ENCODE measurements at regions not wholly inside any gene's neighbourhood (a gene's known extent, or its start where the extent isn't known, plus 50 kb on each side); places are given as distances from the start of the nearest gene placed in this dataset.

DNA sequence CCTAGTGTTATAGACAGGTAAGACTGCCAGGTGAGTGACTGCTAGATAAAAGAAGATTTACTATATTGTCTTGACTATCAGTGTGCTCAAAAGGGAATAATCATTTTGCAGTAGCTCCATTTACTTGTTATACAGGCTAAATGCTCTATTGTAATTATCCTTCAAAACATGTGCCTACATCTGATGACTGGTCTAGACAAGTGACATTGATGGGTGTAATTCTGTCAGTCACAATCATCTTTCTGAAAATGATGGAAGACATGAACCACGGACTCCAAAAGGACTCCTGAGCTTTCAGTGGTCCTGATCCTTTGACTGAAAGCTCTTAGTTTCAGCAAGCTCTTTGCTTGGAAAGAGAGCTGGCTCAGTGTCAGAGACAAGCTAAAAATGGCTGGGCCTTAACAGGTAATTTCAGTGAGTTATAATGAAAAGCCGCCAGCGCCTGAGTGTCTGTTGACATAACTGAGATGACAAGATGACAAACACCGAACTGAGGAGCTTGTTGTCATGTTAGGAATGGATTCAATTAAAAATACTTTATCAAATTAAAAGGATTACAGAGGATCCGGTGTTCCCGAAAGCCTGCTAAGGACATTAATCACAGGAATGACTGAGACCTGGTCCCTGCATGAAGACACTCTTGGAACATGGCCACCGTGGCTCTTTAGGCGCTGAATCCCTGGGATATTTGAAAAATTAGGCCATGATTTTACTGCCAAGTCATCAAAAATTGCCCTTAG is 141.7 kb downstream of the CMPK2 start:
- DNase-seq (ENCODE audit: low read depth in 2 of 2) = no peak

DNA sequence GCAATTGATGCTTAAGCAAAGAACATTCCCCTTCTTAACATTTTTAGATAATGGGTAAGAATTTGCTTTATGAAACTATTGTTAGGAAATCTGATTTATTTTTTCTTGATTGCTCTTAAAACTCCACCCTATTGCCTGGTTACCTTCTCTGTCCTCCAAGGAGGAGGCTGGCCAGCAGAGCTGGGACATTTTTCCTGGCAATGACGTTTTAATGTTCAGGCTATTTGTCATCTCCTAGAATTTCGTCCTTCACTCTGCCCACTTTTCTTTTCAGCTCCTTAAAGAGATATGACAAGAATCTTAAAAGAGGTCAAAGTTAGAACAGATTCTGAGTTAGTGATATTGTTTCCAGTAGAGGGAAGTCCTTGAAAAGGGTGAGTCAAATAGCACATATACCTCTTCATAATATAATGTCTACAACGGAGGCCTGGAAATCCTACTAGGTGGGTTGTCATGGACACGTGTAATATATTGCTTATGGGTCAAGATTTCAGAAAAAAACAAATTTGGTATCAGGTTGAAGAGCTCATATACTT is 141.0 kb downstream of the CMPK2 start:
- no peak for DNase-seq (ENCODE audit: low read depth in 2 of 2)

DNA sequence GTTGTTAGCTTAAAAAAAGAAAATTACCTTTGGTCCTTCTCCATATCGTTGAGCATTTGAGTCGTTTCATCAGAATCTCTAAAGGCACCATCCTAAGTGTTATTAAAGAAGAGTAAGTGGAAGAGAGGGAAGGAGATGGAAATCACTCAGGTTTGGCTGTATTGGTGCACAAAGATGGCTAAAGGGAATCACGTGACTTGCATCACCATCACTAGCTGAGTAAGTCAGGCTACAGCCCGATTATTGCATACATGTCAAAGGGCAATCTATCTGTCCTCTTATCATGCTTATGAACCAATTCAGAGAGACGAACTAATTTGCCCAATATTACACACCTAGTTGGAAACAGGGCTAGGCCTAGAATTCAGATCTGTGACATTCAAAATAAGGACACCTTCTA is 137.6 kb downstream of the CMPK2 start:
- no peak for DNase-seq (ENCODE audit: low read depth in 2 of 2)

DNA sequence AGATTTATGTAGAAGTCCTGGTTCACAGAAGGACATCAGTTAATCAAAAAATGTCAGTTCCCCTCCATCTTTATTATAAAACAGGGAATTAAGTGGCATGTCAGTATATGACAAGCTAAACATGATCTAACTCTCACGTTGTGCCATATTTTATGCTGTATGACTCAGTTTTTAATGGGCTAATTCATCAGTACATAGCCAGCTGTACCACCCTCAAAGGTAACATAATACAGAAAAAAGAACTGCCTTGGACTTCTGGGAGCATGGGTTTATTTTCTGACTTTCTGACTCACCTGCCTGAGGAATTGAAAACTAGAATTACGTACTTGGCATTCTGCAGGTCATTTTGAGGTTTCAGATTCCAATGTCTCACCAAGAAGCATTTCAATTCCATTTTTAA is 135.7 kb downstream of the CMPK2 start:
- no peak for DNase-seq (ENCODE audit: low read depth in 2 of 2)

GRCh38 chr2:6730649-6731532 is 134.8 kb downstream of the CMPK2 start:
- no peak for DNase-seq (ENCODE audit: low read depth in 2 of 2)

GRCh38 chr2:6739547-6739946 is 126.2 kb downstream of the CMPK2 start:
- no peak for DNase-seq (ENCODE audit: low read depth in 2 of 2)

GRCh38 chr2:6741229-6741628 is 124.5 kb downstream of the CMPK2 start:
- DNase-seq (ENCODE audit: low read depth in 2 of 2) = no peak

DNA sequence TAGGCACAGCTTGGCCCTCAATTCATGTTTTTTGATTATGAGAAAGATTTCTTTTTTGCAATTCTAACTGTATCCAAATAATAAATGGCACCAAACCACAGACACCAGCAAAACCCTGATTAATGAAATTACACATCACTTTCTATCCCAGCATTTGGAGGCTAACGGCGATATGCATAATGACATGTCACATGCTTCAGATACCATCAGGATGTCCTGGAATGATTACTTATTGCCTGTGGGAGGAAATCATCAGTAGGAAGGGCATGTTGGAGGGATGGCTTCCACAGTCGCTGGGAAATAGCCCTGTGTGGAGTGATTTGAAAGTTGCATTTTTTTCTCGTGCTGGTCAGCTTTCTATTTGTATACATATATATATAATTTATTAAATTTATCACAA is 121.7 kb downstream of the CMPK2 start:
- DNase-seq (ENCODE audit: low read depth in 2 of 2) = no peak

DNA sequence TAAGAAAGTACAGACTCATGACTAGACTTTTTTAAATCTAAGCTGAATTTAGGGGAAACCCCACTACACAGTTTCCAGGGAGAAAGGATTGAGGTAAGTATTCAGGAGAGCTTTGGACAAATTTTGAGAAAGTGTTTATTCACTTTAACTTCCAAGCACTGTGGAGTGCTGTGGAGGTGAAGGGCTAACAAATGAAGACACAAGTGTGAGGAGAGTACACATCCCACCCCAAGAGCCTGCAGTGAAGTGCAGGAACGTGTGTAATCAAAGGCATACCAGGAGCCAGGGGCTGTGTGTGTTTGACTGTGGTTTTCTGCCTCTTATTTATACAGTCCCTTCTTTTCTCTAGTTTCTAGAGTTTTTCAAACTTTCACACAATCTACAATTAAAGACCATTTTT is 118.3 kb downstream of the CMPK2 start:
- DNase-seq (ENCODE audit: low read depth in 2 of 2) = no peak

GRCh38 chr2:6748406-6749067 is 117.2 kb downstream of the CMPK2 start:
- no peak for DNase-seq (ENCODE audit: low read depth in 2 of 2)

DNA sequence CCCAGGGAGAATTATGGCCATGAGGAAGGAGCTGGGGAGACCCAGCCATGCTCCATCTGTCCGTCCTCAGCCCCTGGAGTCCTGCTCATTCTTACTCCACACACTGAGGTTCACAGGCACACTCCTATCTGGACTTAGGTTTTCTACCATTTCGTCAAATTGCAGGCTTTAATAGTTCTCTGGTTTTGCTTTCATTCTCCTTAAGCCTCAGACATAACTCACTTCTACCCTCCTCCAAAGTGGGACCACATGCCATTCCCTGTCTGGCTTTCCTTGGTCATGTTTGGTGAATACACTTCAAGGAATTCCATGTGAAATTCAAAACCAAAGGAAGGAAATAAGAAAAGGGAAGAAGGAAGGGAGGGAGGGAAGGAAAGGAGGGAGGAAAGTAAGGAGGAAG is 115.7 kb downstream of the CMPK2 start:
- no peak for DNase-seq (ENCODE audit: low read depth in 2 of 2)

DNA sequence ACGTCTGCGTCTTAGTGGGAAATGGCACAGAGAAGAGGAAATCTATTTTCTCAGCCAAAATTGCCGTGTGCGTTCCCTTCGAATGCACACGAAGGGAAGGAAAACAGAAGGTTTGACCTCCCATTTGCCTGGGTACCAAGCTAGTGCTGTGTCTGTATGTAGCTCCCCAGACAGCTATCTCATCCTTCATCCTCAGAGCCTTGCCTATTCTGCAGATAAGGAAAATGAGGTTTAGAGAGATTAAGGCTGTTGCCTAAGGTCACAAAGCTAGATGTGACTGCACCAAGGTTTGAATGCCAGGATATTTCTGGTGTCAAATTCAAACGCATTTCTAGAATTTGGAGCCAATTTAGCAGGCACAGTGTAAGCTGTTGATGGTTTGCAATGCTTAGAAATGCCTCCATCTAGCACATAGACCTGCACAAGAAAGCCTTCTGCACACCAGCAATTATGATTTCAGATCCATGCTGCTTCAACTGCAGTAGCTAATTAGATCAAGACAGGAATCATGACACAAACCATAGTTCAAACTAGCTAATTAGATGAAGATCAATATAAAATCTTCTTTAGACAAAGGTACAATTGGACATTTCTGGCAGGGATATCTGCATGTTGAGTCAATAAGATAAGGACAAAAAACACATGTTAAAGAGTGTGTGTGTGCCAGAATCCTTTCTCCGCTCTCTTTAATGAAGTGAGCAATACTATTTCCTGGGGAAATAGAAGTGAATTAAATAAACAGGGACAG is 115.1 kb downstream of the CMPK2 start:
- no peak for DNase-seq (ENCODE audit: low read depth in 2 of 2)

DNA sequence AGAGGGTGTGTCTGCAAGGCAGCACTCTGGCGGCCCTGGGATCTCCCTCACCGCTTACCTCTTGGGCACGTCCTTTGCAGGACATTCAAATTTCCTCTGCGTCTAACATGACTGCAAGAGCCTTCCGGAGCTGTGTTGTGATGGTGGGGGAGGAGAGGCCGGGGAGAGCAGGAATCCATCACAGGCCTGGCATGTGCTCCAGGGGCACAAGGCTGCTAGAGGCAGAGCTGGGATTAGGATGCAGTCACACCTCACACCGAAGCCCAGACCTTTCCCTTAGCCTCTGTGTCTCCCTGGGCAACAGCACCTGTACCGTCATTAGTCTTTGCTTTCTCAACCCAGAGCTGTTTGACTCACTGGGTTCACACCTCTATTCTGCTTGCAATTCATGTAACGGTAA is 111.3 kb downstream of the CMPK2 start:
- no peak for DNase-seq (ENCODE audit: low read depth in 2 of 2)

GRCh38 chr2:6755456-6755855 is 110.3 kb downstream of the CMPK2 start:
- DNase-seq (ENCODE audit: low read depth in 2 of 2) = no peak

- no peak for DNase-seq (ENCODE audit: low read depth in 2 of 2)
Measured at GRCh38 chr2:6757215-6757614, 108.5 kb downstream of the CMPK2 start.

DNA sequence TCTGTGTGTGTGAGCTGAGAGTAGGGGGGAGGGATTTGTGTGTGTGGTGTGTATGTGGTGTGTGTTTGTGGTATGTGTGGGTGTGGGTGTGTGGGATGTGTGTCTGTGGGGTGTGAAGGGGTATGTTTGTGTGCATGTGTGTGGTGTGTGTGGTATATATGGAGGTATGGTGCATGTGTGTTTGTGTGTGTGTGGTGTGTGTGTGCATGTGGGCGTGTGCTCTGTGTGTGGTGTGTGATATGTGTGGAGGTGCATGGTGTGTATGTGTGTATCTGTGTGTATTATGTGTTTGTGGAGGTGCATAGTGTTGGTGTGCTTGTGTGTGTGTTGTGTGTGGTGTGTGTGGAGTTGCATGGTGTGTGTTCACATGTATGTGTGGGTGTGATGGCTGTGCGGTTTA is 106.0 kb downstream of the CMPK2 start:
- DNase-seq (ENCODE audit: low read depth in 2 of 2) = no peak

DNA sequence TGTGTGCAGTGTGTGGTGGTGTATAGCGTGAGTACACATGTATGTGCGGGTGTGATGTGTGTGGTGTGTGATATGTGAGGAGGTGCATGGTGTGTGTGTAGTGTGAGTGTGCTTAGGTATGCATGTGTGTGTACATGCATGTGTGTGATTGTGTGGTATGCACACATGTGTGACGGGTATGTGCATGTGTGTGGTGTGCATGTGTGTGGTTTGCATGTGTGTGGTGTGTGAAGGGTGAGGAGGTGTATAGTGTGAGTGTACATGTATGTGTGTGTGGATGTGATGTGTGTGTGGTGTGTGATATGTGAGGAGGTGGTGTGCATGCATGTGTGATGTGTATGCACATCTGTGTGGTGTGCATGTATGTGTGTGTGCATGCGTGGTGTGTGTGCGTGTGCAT is 105.6 kb downstream of the CMPK2 start:
- DNase-seq (ENCODE audit: low read depth in 2 of 2) = no peak

DNA sequence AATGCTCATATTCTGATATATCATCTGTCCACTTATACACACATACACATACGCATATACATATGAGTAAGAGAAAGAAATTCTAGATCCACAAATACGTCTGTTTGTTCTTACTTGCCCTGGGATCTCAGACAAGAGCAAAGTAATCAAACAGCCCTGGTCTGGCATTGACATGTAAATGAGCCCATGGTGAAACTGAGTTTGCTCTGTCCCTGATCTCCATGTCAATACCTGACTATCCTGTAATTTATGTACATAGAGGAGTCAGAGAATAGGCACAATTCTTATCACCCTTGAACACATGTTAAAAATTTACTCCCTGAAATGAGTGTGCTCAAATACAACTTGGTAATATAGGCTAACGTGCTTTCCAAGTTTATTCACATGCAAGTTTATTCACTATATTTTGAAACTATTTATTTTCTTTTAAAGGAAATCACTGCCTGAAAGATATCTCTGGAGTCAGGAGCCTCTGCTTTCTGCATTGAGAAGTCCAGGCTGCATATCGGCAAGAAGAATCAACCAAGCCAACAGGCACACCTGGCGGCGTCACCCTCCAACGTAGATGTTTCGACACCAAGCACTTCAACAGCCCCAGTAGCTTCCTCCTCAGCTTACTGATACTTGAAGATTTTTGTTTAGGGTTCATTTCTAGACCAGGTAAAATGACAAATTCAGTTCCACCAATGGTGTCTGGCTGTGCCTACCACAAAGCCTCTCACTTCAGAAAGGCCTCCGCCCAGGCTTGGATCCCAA is 100.6 kb downstream of the CMPK2 start:
- no peak for DNase-seq (ENCODE audit: low read depth in 2 of 2)

DNA sequence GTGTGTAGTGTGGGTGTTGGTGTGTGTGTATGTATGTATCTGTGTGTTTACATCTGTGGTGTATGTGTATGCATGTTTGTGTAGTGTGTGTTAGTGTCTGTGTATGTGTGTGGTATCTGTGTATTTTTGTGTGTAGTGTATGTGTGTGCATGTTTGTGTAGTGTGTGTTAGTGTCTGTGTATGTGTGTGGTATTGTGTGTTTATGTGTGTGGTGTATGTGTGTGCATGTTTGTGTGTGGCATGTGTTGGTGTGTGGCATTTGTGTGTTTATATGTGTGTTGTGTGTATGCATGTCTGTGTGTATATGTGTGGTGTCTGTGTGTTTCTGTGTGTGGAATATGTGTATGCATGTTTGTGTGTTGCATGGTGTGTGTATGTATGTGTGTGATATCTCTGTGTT is 96.4 kb downstream of the CMPK2 start:
- DNase-seq (ENCODE audit: low read depth in 2 of 2) = no peak

DNA sequence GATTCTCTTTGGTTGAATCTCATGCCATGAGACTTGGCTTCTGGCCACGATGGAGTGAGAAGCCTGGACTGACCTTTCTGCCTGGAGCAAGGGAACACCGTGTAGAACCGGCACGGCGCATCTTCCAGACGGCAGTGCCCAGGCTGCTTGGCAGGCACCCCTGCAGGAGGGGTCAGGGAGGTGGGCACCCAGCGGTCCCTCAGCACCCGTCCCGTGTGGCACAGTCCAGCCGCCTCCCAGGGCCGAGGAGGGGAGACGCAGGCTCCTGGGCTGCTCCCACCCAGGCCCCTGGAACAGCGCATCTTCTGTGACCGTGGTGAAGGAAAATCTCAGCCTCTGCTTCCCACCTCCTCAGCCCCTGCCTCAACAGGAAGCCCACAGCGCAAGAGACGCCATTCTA is 95.7 kb downstream of the CMPK2 start:
- DNase-seq (ENCODE audit: low read depth in 2 of 2) = no peak
